WI38 (cell line): ENCODE measurements at regions not wholly inside any gene's neighbourhood (a gene's known extent, or its start where the extent isn't known, plus 50 kb on each side); places are given as distances from the start of the nearest gene placed in this dataset.

Experiments used
- H3K4me3 ChIP-seq: 2 replicates; pipeline ENCODE4 v1.5.1; 2011; ENCODE audit warnings: low read depth, mild to moderate bottlenecking, control low read depth, low read length
- CTCF ChIP-seq: IDR thresholded peaks from 2 replicates; pipeline ENCODE4 v1.5.1; 2012; ENCODE audit warnings: low read depth, mild to moderate bottlenecking, control low read depth, low read length

DNA sequence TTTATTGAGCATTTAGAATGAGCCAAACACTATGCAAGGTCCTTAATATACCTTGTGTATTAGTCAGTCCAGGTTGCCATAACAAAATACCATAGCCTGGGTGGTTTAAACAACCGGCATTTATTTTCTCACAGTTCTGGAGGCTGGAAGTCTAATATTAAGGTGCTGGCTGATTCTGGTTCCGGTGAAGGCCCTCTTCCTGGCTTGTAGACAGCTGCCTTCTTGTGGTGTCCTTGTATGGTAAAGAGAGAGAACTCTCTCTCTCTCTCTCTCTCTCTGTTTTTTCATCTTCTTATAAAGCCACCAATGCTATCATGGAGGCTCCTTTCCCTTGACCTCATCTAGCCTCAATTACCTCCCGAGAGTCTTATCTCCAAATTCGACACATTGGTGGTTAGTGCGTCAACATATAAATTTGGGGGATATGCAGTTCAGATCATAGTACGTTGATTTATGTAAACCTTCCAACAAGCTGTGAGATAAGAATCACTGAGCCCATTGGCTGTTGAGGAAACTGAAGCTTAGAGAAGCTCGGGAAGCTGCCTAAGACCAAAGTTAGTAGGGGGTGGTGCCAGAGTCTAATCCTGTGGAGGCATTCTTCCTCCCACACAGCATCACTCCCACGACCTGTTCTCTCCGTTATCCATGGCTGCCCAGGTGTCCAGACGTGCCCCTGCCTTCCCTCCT is 298.0 kb upstream of the PROK2 start:
- no peak for TF ChIP-seq CTCF
- no peak overlapping the region for H3K4me3 ChIP-seq

- no peak for TF ChIP-seq CTCF
- no peak overlapping the region for H3K4me3 ChIP-seq
Observed at GRCh38 chr3:72082186-72082715, 297.3 kb upstream of the PROK2 start.

- no peak for TF ChIP-seq CTCF
Observed at GRCh38 chr3:72081471-72082185, 296.7 kb upstream of the PROK2 start.

GRCh38 chr3:72080800-72081199 is 295.9 kb upstream of the PROK2 start:
- no peak overlapping the region for H3K4me3 ChIP-seq
- TF ChIP-seq CTCF = no peak

More at GRCh38 chr3:72081471-72082185, 296.7 kb upstream of the PROK2 start:
- no peak overlapping the region for H3K4me3 ChIP-seq

GRCh38 chr3:72080095-72080494 is 295.1 kb upstream of the PROK2 start:
- H3K4me3 ChIP-seq = no peak overlapping the region
- no peak for TF ChIP-seq CTCF

- H3K4me3 ChIP-seq = no peak overlapping the region
- TF ChIP-seq CTCF = no peak
Observed at GRCh38 chr3:72079369-72079872, 294.5 kb upstream of the PROK2 start.
